PFSK-1 (cell line): ENCODE measurements at regions not wholly inside any gene's neighbourhood (a gene's known extent, or its start where the extent isn't known, plus 50 kb on each side); places are given as distances from the start of the nearest gene placed in this dataset.

Source experiments
- POLR2AphosphoS5 ChIP-seq: IDR thresholded peaks from 2 replicates; pipeline ENCODE4 v1.6.1; 2012; ENCODE audit warnings: low read depth, mild to moderate bottlenecking, control low read depth, low read length, moderate library complexity
- REST ChIP-seq, 2 experiments: IDR thresholded peaks; 2 replicates each; pipeline versions ENCODE4 v1.6.1 to v1.8.0; 2011 to 2012; ENCODE audit warnings: low read depth in 2 of 2, low read length in 2 of 2, control low read depth in 1 of 2, inconsistent platforms in 1 of 2, mild to moderate bottlenecking in 1 of 2, moderate library complexity in 1 of 2; ENCODE audit not compliant: insufficient read depth in 1 of 2
- SIN3A ChIP-seq: IDR thresholded peaks from 2 replicates; pipeline ENCODE4 v1.6.1; 2012; ENCODE audit warnings: mild to moderate bottlenecking, low read length, moderate library complexity, borderline replicate concordance; ENCODE audit not compliant: insufficient read depth

GRCh38 chr10:64081947-64082482 is 560.8 kb downstream of the REEP3 start:
- TF ChIP-seq REST (IDR thresholded peaks at IDR 0.05; ENCODE audit: insufficient read depth in 1 of 2, low read depth in 2 of 2, low read length in 2 of 2) (no peak), POLR2AphosphoS5 (no peak), SIN3A (no peak)
